ENCODE measurements at regions not wholly inside any gene's neighbourhood (a gene's known extent, or its start where the extent isn't known, plus 50 kb on each side); places are given as distances from the start of the nearest gene placed in this dataset.
"Not testable (repeated sequence)": the region's sequence is repeated elsewhere in the genome, so short reads cannot be mapped to it uniquely, and the experiment has no call there.

GRCh38 chr4:43089730-43090129 is 197.2 kb downstream of the GRXCR1 start:
- DNase-seq = no peak

DNA sequence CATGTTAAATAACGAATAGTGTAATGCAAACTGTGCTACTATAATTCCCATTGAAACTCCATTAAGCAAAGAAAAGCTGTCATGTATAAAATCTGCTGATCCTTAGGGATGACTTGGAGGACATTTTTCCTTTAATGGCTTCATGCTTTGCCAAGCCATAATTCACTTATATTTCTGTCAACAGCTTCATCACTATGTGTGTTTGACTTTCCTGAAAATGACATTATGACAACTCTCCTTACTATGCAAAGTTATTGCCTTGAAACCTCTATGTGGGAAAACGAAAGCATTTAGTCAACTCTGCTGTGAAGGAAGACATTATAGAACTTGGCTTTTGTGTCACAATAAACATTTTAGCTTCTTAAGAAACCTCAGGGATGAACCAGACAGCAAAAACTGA is 210.5 kb downstream of the GRXCR1 start:
- DNase-seq = no peak

DNA sequence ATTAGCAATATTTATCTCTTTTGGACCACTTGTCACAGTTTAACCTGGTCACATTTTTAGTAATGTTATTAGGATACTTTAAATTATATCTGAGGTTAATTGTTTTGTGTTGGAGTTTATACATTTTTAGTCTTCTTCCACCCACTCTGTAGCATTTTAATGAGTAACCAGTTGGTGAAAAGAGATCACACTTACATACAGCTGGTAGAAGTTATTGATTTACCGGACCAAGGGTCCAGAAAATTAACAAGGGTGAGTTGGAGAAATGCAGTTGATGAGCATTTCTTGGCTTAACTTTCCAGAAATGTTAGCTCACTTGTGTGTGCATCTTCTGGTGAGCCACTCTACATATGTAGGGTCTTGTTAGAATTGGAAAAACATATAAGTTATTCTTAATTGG is 219.6 kb downstream of the GRXCR1 start:
- no peak for DNase-seq

- DNase-seq = no peak
These were observed 220.7 kb downstream of the GRXCR1 start for GRCh38 chr4:43113196-43113595.

DNA sequence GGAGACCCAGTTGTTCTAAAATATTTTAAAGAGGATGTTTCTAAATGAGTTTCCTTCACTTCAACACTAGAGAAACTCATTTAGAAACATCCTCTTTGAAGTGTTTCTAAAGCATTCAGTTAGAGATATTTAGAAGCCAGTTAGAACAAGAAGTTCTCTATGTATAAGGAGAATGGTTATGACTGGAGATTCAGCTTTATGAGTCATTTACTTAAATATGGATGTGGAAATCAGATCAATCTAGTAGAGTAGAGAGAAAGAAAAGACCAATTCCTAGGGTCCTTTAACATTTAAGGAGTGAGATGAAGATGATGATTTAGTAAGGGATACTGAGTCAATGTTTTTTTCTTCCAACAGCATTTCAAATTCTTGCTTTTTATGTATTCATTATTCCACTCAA is 234.1 kb downstream of the GRXCR1 start:
- no peak for DNase-seq

GRCh38 chr4:43130228-43131021 is 237.9 kb downstream of the GRXCR1 start:
- no peak for DNase-seq

DNA sequence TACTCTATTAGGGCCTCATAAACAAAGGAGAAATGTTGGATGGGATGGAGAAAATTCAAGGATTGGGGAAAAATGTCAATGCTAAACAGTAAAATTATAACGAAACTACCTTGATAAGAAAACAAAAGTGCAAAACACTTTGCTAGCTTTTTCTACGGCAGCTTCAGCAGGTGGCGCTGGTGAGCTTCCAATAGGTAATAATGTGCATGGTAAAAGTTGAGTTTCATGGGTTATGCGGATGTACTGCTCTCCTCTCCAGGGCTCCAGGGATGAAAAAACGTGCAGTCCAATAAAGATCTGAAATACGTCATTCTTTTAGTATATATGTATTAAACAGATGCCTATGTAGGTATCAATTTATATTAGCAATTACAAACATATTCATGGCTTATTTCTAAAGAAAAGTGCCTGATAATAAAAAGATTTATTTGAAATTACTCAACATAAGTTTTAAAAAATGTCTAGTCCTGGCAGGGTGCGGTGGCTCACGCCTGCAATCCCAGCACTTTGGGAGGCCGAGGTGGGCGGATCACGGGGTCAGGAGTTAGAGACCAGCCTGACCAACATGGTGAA is 239.6 kb downstream of the GRXCR1 start:
- DNase-seq = no peak

DNA sequence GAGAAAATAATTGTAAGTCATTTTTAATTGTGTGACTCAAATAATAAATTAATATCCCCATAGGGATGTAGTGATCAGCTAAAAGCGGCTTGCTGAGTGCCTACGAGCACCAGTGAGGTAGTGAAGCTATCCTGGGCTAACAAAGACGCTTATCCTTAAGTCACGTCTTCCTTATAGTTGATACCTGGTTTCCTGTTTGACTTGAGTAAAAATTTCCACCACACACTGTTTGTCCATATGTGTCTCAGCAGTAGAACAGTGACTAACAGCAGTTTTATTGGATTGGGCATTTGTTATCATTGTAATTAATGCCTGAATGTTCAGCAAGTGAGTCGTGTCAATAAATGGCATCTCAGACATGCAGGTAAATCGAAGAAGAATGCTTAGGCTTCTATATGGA is 241.1 kb downstream of the GRXCR1 start:
- no peak for DNase-seq

GRCh38 chr4:43136752-43137151 is 244.2 kb downstream of the GRXCR1 start:
- DNase-seq = no peak

GRCh38 chr4:43146198-43146597 is 253.7 kb downstream of the GRXCR1 start:
- DNase-seq = no peak

DNA sequence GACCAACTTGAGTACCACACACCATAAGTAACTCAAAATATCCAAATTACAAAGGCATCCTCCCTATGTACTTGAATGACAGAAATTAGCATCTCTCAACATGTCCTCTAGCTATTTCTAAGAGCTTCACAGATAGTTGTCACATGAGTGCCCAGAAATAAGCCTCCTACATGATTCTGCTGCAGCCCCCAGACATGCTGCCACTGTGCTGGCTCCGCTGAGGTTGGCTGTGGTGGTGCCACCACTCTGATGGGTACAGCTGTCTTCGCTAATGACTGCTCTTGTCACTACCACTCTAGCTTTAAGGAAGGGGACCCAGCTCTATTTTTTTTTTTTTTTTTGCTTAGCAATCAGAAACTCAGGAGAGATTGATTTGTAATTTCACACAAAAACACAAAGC is 256.0 kb downstream of the GRXCR1 start:
- DNase-seq = no peak

DNA sequence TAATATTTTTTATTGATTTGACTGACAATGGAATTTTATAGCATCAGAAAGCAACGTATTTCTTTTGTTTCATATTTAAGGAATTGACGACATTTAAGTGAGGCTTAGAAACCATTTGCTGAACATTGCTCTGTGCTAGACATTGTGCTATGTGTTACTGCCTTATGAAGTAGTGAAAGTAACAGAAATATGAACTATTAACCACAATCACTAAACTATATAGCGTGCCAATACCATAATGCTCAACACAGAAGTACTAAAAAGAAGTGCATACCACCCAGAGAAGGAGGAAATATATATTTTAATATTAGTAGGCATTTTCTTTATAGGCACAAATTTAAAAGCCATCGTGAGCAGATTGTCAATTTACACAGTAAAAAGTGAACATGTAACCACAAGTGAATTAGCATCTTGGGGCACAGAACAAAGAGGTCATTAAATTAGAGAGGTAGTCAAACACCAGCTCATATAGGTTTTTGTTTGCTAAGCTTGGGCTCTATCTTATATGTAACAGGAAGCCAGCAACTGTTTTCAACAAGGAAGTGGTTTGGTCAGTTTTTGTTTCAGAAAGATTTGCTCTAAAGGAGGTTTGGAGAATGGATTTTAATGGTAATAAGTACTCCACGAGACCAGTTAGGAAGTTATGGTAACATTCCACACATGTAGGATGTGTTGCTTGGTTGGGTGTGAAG is 270.7 kb downstream of the GRXCR1 start:
- no peak for DNase-seq

GRCh38 chr4:43189741-43190140 is 297.2 kb downstream of the GRXCR1 start:
- DNase-seq = no peak

- DNase-seq = not testable (repeated sequence)
These were observed 320.1 kb downstream of the GRXCR1 start for GRCh38 chr4:43212576-43212975.

DNA sequence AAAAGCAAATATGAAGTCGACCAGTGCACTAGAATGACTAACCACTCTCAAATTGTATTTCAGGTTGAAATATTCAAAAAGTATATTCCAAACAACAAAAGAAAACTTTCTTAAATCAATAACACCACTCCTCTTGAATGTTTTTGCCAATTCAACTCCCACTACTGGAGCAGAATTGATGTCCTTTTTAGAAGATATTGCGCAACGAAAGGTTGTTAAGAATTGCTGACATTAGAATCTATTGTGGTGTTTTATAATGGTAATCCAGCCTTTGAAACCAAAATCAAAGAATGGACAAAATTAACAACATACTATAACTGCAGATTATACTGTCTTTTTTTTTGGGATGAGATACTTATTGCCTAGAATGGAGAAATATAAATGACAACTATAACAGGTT is 331.3 kb downstream of the GRXCR1 start:
- no peak for DNase-seq

- no peak for DNase-seq
These were observed 332.0 kb downstream of the GRXCR1 start for GRCh38 chr4:43224559-43224958.

- DNase-seq = no peak
These were observed 340.8 kb downstream of the GRXCR1 start for GRCh38 chr4:43233321-43233720.

DNA sequence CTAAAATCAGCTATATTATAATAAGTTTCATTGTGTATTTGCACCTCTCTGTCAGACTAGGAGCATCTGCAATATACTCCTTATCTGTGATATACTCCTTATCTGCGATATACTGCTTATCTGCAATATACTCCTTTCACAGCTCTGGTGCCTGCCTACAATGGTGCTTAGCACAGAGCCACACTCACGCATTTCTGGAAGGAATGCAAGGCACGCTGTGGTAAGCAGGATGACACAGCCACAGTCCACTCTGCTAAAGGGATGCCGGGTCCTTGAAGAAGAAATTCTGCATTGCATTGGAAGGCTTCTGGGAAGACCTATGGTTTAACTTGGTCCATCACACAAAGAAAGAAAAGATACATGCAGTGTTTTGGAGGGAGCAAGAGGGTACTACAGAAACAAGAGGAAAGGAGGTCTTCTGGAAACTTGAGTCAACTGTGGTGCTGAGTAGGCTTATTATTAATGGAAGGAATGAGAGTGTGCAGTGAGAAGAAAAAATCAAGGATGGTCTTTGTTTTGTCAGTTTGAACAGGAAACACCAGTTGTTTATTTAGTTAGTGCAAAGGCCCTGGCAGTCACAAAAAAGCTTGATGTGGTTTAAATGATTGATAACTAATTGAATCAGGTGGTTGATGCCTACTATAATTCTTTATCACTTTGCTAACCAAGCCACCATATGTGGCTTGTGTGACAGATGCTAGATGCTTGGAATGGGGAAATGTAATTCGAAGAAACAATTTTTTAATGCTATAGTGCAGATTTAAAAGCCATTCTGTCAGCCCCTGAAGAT is 342.3 kb downstream of the GRXCR1 start:
- no peak for DNase-seq

- DNase-seq = no peak
These were observed 345.5 kb downstream of the GRXCR1 start for GRCh38 chr4:43238008-43238407.

- DNase-seq = no peak
These were observed 346.1 kb downstream of the GRXCR1 start for GRCh38 chr4:43238585-43238984.

- DNase-seq = no peak
These were observed 348.6 kb downstream of the GRXCR1 start for GRCh38 chr4:43241104-43241503.

DNA sequence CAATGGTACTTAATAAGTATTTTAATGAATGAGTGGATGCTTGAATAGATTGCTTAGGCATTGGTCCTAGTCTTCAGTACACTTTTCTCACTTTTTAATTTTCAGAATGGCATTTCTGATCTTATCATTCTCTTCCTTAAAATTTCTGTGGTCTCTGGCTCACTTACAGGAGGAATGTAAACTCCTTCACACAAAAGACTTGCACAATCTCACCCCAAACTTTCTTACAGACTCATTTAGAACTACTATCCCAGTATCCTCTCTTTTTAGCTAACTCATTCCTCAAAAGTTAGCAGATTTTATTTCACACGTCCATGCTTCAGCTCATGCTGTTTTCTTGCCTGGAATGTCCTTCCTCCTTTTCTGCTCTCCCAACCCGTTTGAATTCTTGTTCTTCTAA is 350.1 kb downstream of the GRXCR1 start:
- DNase-seq = no peak

DNA sequence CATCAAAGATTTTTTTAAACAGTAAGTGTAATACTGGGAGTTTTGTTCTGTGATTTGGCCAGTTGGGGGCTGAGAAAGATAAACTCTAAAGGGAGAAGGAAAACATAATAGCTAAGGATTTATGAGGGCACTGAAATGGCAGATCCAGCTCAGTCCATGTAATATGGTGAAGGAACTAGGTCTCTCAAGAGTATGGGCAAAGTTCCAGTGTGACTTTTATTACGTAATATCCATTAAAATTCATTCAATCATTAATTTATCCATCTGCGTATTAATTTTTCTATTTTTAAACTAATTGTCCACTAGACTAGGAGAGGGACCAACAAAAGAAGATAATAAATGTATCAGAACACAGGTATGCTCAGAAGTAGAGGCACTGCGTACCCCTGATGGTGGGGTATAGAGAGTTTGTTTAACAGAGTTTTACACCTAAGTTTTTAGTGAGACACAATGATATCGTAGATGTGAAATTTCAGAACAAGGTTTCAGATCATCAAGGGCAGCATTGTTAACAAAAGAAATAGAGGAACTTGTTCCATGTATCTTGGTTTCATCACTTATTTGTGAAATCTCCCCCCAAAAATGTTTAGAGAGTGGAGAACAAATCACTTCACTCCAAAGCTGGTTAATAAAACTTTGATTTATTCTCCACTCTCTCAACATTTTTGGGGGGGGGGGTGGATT is 351.1 kb downstream of the GRXCR1 start:
- DNase-seq = no peak

All from DMS79 (cell line).